ENCODE measurements at regions not wholly inside any gene's neighbourhood (a gene's known extent, or its start where the extent isn't known, plus 50 kb on each side); places are given as distances from the start of the nearest gene placed in this dataset.

- Mint-ChIP-seq H3K4me1 (no peaks in the 10 kb centered on the region), H3K4me3 (no peak overlapping the region), H3K27ac (no peak overlapping the region), H3K27me3 (no peaks in the 10 kb centered on the region), H3K9me3 (ENCODE audit: insufficient read depth) (peaks cover 2% of the 10 kb centered on the region)
- H2AFZ ChIP-seq (ENCODE audit: insufficient read depth, low read depth, low read length, poor library complexity, severe bottlenecking), result no peak overlapping the region
- no peak for TF ChIP-seq EZH2 (IDR thresholded peaks at IDR 0.05; ENCODE audit: borderline replicate concordance, insufficient read depth, low read depth, low read length, poor library complexity, severe bottlenecking)
- TF ChIP-seq, protein P1, sequence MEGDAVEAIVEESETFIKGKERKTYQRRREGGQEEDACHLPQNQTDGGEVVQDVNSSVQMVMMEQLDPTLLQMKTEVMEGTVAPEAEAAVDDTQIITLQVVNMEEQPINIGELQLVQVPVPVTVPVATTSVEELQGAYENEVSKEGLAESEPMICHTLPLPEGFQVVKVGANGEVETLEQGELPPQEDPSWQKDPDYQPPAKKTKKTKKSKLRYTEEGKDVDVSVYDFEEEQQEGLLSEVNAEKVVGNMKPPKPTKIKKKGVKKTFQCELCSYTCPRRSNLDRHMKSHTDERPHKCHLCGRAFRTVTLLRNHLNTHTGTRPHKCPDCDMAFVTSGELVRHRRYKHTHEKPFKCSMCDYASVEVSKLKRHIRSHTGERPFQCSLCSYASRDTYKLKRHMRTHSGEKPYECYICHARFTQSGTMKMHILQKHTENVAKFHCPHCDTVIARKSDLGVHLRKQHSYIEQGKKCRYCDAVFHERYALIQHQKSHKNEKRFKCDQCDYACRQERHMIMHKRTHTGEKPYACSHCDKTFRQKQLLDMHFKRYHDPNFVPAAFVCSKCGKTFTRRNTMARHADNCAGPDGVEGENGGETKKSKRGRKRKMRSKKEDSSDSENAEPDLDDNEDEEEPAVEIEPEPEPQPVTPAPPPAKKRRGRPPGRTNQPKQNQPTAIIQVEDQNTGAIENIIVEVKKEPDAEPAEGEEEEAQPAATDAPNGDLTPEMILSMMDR (IDR thresholded peaks at IDR 0.05), result no peak
- DNase-seq (no peak), ATAC-seq (ENCODE audit: low read depth) (no peak)
- intact Hi-C loops (cut with micrococcal nuclease), result no loop called here
- H3K27ac ChIP-seq (ENCODE audit: low read length in 2 of 2), result no peak overlapping the region
- H3K4me2 ChIP-seq (replicated peaks; ENCODE audit: low read depth, low read length, poor library complexity, severe bottlenecking), result no peak overlapping the region
- WGBS (ENCODE audit: insufficient coverage), result 60% methylated on average over 1 of the region's 4 CpGs
- H3K27me3 ChIP-seq (replicated peaks in 1 of 4; ENCODE audit: control extremely low read depth in 1 of 4, control insufficient read depth in 3 of 4, insufficient read depth in 4 of 4, low read length in 3 of 4), result no peaks in the 10 kb centered on the region
- no peaks in the 10 kb centered on the region for H3K36me3 ChIP-seq (replicated peaks in 1 of 2; ENCODE audit: control extremely low read depth in 1 of 2, control insufficient read depth in 1 of 2, extremely low read depth in 1 of 2, insufficient read depth in 2 of 2, low read length in 1 of 2)
- H3K9me3 ChIP-seq (ENCODE audit: control extremely low read depth in 1 of 3, control insufficient read depth in 2 of 3, insufficient read depth in 1 of 3, low read length in 2 of 3), result no peaks in the 10 kb centered on the region
- ChIA-PET CTCF (no interaction called here), POLR2A (no interaction called here)
- H3K4me1 ChIP-seq (ENCODE audit: control insufficient read depth in 2 of 2, insufficient read depth in 2 of 2, low read length in 2 of 2), result no peaks in the 10 kb centered on the region
- H3K4me3 ChIP-seq (ENCODE audit: control extremely low read depth in 1 of 5, extremely low read depth in 1 of 5, insufficient read depth in 1 of 5, low read depth in 2 of 5, low read length in 4 of 5), result no peak overlapping the region
- no peaks in the 10 kb centered on the region for H3K79me2 ChIP-seq (ENCODE audit: control insufficient read depth, insufficient read depth, low read length)
- H3K9ac ChIP-seq (ENCODE audit: low read length), result no peak overlapping the region
- no peaks in the 10 kb centered on the region for H4K20me1 ChIP-seq (ENCODE audit: control insufficient read depth, insufficient read depth, low read length, poor library complexity, severe bottlenecking)
Observed at GRCh38 chr2:139805441-139805840, 1025.3 kb upstream of the NXPH2 start.

GRCh38 chr2:139798391-139798790 lies 1018.2 kb upstream of the NXPH2 start:
- DNase-seq (no peak), ATAC-seq (ENCODE audit: low read depth) (no peak)
- Histone ChIP-seq H3K27me3 (replicated peaks in 1 of 4; ENCODE audit: control extremely low read depth in 1 of 4, control insufficient read depth in 3 of 4, insufficient read depth in 4 of 4, low read length in 3 of 4) (no peaks in the 10 kb centered on the region), H3K4me2 (replicated peaks; ENCODE audit: low read depth, low read length, poor library complexity, severe bottlenecking) (no peak overlapping the region), H3K4me1 (ENCODE audit: control insufficient read depth in 2 of 2, insufficient read depth in 2 of 2, low read length in 2 of 2) (no peaks in the 10 kb centered on the region), H2AFZ (ENCODE audit: insufficient read depth, low read depth, low read length, poor library complexity, severe bottlenecking) (no peak overlapping the region), H3K27ac (ENCODE audit: low read length in 2 of 2) (no peak overlapping the region), H3K36me3 (replicated peaks in 1 of 2; ENCODE audit: control extremely low read depth in 1 of 2, control insufficient read depth in 1 of 2, extremely low read depth in 1 of 2, insufficient read depth in 2 of 2, low read length in 1 of 2) (no peaks in the 10 kb centered on the region), H3K79me2 (ENCODE audit: control insufficient read depth, insufficient read depth, low read length) (no peaks in the 10 kb centered on the region), H3K4me3 (ENCODE audit: control extremely low read depth in 1 of 5, extremely low read depth in 1 of 5, insufficient read depth in 1 of 5, low read depth in 2 of 5, low read length in 4 of 5) (no peak overlapping the region), H3K9ac (ENCODE audit: low read length) (no peak overlapping the region), H3K9me3 (ENCODE audit: control extremely low read depth in 1 of 3, control insufficient read depth in 2 of 3, insufficient read depth in 1 of 3, low read length in 2 of 3) (no peaks in the 10 kb centered on the region), H4K20me1 (ENCODE audit: control insufficient read depth, insufficient read depth, low read length, poor library complexity, severe bottlenecking) (no peaks in the 10 kb centered on the region)
- CTCF ChIA-PET, result interaction anchor here (0.9 kb wide), 1 partner anchor 40 kb away, joined by 3 read pairs; no protein-coding TSS in a partner anchor
- intact Hi-C loops (cut with micrococcal nuclease), result no loop called here
- TF ChIP-seq, protein P1 (IDR thresholded peaks at IDR 0.05), result no peak
- no peak for TF ChIP-seq EZH2 (IDR thresholded peaks at IDR 0.05; ENCODE audit: borderline replicate concordance, insufficient read depth, low read depth, low read length, poor library complexity, severe bottlenecking)
- Mint-ChIP-seq H3K4me1 (no peaks in the 10 kb centered on the region), H3K9me3 (ENCODE audit: insufficient read depth) (no peaks in the 10 kb centered on the region), H3K4me3 (no peak overlapping the region), H3K27ac (no peak overlapping the region), H3K27me3 (no peaks in the 10 kb centered on the region)
- POLR2A ChIA-PET, result no interaction called here
- 8% methylated on average over 2 of the region's 2 CpGs for WGBS (ENCODE audit: insufficient coverage)

Measured in B cell (primary cell).